Small intestine (tissue), 7 donors: ENCODE measurements at regions not wholly inside any gene's neighbourhood (a gene's known extent, or its start where the extent isn't known, plus 50 kb on each side); places are given as distances from the start of the nearest gene placed in this dataset.
"Not testable (repeated sequence)": the region's sequence is repeated elsewhere in the genome, so short reads cannot be mapped to it uniquely, and the experiment has no call there.

ENCODE experiments used
- DNase-seq, 2 donors: peaks; one replicate each; pipeline versions ENCODE4 v3.0.0 to v3.0.0-alpha.2; 2013
- FAIRE-seq: peaks from 2 replicates; lab custom pipeline; 2012; peaks lifted over from hg19 to GRCh38; lab: Jason Lieb, UNC
- H3K27ac ChIP-seq, 3 donors: one replicate each; pipeline ENCODE4 v1.5.1; 2013; ENCODE audit warnings: low read length in 2 of 3, mild to moderate bottlenecking in 2 of 3, control low read depth in 1 of 3, inconsistent platforms in 1 of 3, low read depth in 1 of 3, moderate library complexity in 1 of 3
- H3K27me3 ChIP-seq, 3 donors: one replicate each; pipeline ENCODE4 v1.6.1; 2013; ENCODE audit warnings: low read length in 3 of 3, inconsistent platforms in 1 of 3; ENCODE audit not compliant: control insufficient read depth in 3 of 3, insufficient read depth in 3 of 3
- H3K36me3 ChIP-seq, 3 donors: one replicate each; pipeline ENCODE4 v1.6.1; 2013; ENCODE audit warnings: low read length in 3 of 3, inconsistent platforms in 1 of 3, low read depth in 1 of 3, mild to moderate bottlenecking in 1 of 3, moderate library complexity in 1 of 3; ENCODE audit not compliant: control insufficient read depth in 3 of 3, insufficient read depth in 2 of 3
- H3K4me1 ChIP-seq, 3 donors: one replicate each; pipeline ENCODE4 v1.6.1; 2013; ENCODE audit warnings: low read length in 2 of 3, inconsistent platforms in 1 of 3, low read depth in 1 of 3, mild to moderate bottlenecking in 1 of 3, moderate library complexity in 1 of 3; ENCODE audit not compliant: control insufficient read depth in 3 of 3, insufficient read depth in 2 of 3
- H3K4me3 ChIP-seq, 3 donors: one replicate each; pipeline ENCODE4 v1.5.1; 2013; ENCODE audit warnings: low read length in 3 of 3, control low read depth in 1 of 3, inconsistent platforms in 1 of 3, low read depth in 1 of 3, mild to moderate bottlenecking in 1 of 3, moderate library complexity in 1 of 3
- H3K9me3 ChIP-seq, 2 donors: one replicate each; pipeline ENCODE4 v1.6.1; 2013; ENCODE audit warnings: low read depth in 1 of 2, low read length in 1 of 2; ENCODE audit not compliant: control insufficient read depth in 2 of 2, insufficient read depth in 1 of 2
- WGBS, 3 donors: extraction: QIAGEN DNeasy Blood & Tissue Kit; methylation state at CpG; one replicate each; pipeline ENCODE4 v1.1.7; 2013; 5-methylcytosine and 5-hydroxymethylcytosine counted together
- donor health status: healthy with polysubstance abuse.
- donor health status: control.
- donor health status: control.
- donor health status: Bipolar disorder and iron deficiency.
- donor health status: healthy.

DNA sequence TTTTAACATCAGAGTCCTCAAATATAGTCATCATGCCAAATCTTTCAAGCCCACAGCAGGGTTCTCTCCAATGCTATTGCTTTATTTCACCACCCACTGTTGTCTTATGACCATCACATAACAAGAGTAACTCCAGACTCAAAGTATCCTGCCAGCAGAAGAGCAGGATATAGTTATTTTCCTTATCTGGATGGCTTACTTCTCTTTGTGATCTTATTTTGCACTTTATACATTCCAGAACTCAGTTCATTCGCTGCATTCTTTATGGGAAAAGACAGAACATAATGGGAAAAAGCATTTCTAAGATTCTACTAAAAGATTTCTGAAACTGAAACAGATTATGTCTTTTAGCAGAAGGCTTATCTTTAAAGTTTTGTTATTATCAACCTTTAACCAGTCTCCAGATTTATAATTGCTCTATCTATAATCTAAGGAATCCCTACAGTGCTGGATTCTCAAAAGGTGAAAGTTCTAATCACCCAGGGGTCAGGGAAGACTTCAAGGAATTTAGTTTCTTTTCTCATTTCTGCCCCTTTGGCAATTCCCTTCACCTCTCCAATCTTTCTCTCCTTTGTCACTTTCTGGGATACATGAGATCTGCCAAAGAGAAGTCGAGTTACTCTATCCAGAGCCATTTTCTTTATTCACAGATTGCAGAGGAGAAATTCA lies 190.4 kb downstream of the TPBG start:
- H3K4me1 ChIP-seq = no peaks in the 10 kb centered on the region
- H3K9me3 ChIP-seq = no peaks in the 10 kb centered on the region
- 53 to 67% (median 63%) methylated on average over 2 of the region's 2 CpGs for WGBS, 3 donors
- no peak overlapping the region for H3K4me3 ChIP-seq
- H3K27me3 ChIP-seq = no peaks in the 10 kb centered on the region
- DNase-seq (no peak), FAIRE-seq (no peak)
- no peak overlapping the region for H3K27ac ChIP-seq
- no peaks in the 10 kb centered on the region for H3K36me3 ChIP-seq

DNA sequence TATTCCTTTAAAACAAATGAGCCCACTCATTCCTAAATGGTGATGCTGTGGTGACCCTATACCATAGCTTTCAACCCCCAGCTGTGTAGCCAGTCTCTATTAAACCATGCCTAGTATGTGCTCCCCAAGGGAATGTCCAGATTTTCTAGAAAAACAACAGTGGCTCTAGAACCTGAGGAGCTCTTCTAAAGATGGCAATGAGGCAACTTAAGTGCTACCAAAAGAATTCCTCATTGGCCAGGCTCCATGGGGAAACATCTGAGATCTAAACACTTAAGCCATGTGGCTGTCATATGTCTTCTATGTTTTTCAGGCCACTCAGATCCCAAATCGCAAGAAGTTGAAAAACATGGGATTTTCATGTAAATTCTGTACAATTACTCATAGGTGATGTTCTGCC lies 191.0 kb downstream of the TPBG start:
- no peak overlapping the region for H3K27ac ChIP-seq
- H3K36me3 ChIP-seq = no peaks in the 10 kb centered on the region
- H3K9me3 ChIP-seq = no peaks in the 10 kb centered on the region
- H3K27me3 ChIP-seq = no peaks in the 10 kb centered on the region
- DNase-seq (no peak), FAIRE-seq (no peak)
- no peaks in the 10 kb centered on the region for H3K4me1 ChIP-seq
- 85 to 93% (median 86%) methylated on average over 1 of the region's 1 CpG for WGBS, 3 donors
- no peak overlapping the region for H3K4me3 ChIP-seq

DNA sequence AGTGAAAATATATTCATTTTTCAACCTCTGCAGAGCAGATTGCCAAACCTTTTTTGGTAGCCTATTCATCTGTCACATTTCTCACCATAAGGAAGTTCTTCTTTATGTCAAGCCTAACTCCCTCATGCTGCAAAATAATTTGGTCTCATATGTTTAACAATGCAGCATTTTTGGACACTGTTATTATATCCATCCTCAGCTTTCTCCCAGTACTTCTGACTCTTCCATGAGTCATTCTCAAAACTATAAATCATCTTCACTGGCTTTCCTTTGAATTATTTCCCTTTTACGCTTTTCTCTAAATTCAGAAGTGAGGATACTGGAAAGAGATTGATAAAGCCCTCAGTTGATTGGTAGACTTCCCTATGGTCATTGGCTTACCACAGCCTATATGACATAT lies 192.2 kb downstream of the TPBG start:
- no peaks in the 10 kb centered on the region for H3K4me1 ChIP-seq
- H3K27ac ChIP-seq = no peak overlapping the region
- WGBS, 3 donors = 74 to 88% (median 88%) methylated on average over 1 of the region's 1 CpG
- no peak for DNase-seq
- no peaks in the 10 kb centered on the region for H3K27me3 ChIP-seq
- no peak for FAIRE-seq
- H3K4me3 ChIP-seq = no peak overlapping the region
- no peaks in the 10 kb centered on the region for H3K9me3 ChIP-seq
- H3K36me3 ChIP-seq = no peaks in the 10 kb centered on the region

DNA sequence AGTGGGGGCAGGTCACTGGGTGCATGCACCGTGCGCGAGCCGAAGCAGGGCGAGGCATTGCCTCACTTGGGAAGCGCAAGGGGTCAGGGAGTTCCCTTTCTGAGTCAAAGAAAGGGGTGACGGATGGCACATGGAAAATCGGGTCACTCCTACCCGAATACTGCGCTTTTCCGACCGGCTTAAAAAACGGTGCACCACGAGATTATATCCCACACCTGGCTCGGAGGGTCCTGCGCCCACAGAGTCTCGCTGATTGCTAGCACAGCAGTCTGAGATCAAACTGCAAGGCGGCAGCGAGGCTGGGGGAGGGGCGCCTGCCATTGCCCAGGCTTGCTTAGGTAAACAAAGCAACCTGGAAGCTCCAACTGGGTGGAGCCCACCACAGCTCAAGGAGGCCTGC lies 194.9 kb downstream of the TPBG start:
- not testable (repeated sequence) for H3K27me3 ChIP-seq, FAIRE-seq, H3K9me3 ChIP-seq, H3K36me3 ChIP-seq, H3K4me3 ChIP-seq, H3K4me1 ChIP-seq, DNase-seq, H3K27ac ChIP-seq
- WGBS, 3 donors = 85 to 93% (median 90%) methylated on average over 18 to 20 of the region's 20 CpGs

DNA sequence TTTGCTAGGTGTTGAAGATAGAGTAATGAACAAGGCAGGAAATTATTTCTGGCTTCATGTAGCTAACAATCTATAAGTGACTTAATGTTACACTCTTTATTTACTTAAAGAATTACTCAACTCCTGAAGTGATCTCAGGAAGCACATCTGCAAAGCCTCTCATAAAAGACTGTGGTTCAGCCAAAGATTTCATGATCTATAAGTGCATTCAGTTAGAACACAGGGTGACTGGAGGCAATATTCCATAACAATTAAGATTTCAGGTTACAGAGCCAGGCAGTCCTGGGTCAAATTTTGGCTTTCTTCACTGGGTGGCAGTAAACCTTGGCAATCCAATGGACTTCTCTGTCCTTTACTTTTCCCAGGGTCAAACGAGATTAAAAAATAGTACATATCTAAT lies 204.0 kb downstream of the TPBG start:
- Histone ChIP-seq H3K36me3 (no peaks in the 10 kb centered on the region), H3K9me3 (no peaks in the 10 kb centered on the region), H3K4me3 (no peak overlapping the region), H3K4me1 (no peaks in the 10 kb centered on the region), H3K27me3 (no peaks in the 10 kb centered on the region), H3K27ac (no peak overlapping the region)
- DNase-seq = no peak
- 52 to 67% (median 62%) methylated on average over 1 of the region's 1 CpG for whole genome bisulfite sequencing, 3 donors
- FAIRE-seq = no peak

DNA sequence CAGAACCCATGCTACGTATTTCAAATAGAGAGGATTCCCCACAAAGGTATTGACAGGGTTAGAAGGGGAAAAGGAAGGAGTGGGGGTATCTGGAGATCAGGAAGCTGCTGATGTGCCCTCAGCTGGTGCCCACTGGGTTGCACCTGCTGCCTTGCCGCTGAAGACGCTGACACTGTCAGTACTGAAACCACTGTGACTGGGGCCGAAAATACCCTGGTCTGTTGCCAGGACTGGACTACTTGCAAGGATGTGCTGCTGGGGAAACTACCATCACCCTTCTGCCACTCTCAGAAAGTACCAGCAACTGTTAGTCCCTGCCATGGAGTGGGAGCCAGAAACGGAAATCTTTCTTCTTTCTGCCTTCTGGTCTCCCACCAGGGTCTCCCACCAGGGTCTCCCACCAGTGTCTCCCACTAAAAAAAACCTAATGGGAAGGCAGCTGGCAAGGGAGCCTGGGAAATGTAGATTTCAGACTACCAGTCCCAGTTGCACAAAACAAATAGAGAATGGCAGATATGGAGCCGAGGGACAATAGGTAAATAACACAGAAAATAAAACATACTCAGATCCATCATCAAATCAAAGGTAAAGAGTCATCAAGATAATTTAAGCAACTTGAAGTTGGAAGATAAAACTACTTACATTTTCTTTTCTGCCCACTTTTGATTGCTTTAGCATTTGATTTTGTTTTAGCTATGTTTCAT lies 204.8 kb downstream of the TPBG start:
- Histone ChIP-seq H3K4me3 (no peak overlapping the region), H3K27me3 (no peaks in the 10 kb centered on the region), H3K36me3 (no peaks in the 10 kb centered on the region), H3K9me3 (no peaks in the 10 kb centered on the region), H3K4me1 (no peaks in the 10 kb centered on the region), H3K27ac (no peak overlapping the region)
- DNase-seq (no peak), FAIRE-seq (no peak)
- 58 to 77% (median 67%) methylated on average over 6 of the region's 6 CpGs for WGBS, 3 donors

DNA sequence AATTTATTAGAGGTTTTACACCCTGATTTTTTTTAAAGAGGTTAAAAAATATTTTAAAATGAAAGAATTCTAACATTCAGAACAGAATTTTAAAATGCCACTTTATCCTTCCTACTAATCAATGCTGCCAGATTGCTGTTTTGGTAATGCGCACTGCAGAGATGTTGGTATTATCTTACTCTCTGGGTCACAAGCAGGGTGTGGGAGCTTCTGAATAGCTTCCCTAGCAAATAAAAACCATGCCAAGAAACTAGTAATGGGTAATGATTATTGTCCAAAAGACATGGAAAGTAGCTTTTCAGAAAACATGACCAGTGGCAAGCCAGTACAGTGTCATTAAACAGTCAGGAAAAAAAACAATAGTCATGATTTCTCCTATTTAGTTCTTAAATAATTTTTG lies 205.4 kb downstream of the TPBG start:
- no peak overlapping the region for H3K27ac ChIP-seq
- no peak overlapping the region for H3K4me3 ChIP-seq
- no peaks in the 10 kb centered on the region for H3K36me3 ChIP-seq
- no peak for DNase-seq
- 93 to 97% (median 97%) methylated on average over 1 of the region's 1 CpG for WGBS, 3 donors
- no peaks in the 10 kb centered on the region for H3K9me3 ChIP-seq
- no peak for FAIRE-seq
- H3K27me3 ChIP-seq = no peaks in the 10 kb centered on the region
- no peaks in the 10 kb centered on the region for H3K4me1 ChIP-seq

DNA sequence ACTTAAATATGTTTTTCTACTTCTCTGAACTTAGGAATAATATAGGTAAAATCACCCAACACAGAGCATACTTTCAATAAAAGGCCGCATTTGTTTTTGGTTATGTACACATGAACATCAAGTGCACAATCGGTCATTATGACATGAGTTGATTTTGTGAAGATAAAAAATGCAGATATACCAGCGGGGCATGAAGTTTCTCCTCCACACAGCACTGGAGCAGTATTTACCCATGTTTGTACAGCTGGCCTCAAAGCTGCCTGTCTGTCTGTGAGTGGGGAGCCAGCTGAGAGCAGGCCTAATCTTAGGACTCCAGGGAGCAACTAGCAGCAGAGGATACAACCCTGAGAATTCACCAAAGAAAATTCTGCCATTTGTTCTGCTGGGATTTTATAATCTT lies 206.5 kb downstream of the TPBG start:
- H3K27ac ChIP-seq = no peak overlapping the region
- no peak for FAIRE-seq
- H3K4me1 ChIP-seq = no peaks in the 10 kb centered on the region
- no peaks in the 10 kb centered on the region for H3K36me3 ChIP-seq
- no peak for DNase-seq
- 27 to 53% (median 34%) methylated on average over 3 of the region's 3 CpGs for WGBS, 3 donors
- no peaks in the 10 kb centered on the region for H3K27me3 ChIP-seq
- H3K4me3 ChIP-seq = no peak overlapping the region
- no peaks in the 10 kb centered on the region for H3K9me3 ChIP-seq
